Right ventricle myocardium superior (tissue), 1 donor: ENCODE measurements at regions not wholly inside any gene's neighbourhood (a gene's known extent, or its start where the extent isn't known, plus 50 kb on each side); places are given as distances from the start of the nearest gene placed in this dataset.
"Not testable (repeated sequence)": the region's sequence is repeated elsewhere in the genome, so short reads cannot be mapped to it uniquely, and the experiment has no call there.

ENCODE experiments used
- ATAC-seq: fragments of 200-7000 bp; cut with Tn5 transposase; one replicate; pipeline ENCODE4 v1.9.1; 2020; ENCODE audit warnings: mild to moderate bottlenecking; ENCODE audit not compliant: poor library complexity
- DNase-seq: peaks from one replicate; pipeline ENCODE4 v3.0.0-alpha.2; 2020
- intact Hi-C: fragments of 100-400 bp; cut with DNase I; formaldehyde crosslinking; loops from one replicate; pipeline ENCODE4 v1.11.2; 2022
- donor health status: DM: no; HTN: yes; CAD: no; lungs with severe emphysema.

- intact Hi-C loops = no loop called here
- no peak for ATAC-seq
- DNase-seq = no peak
Observed at GRCh38 chr10:37490266-37490665, 364.9 kb downstream of the ANKRD30A start.

DNA sequence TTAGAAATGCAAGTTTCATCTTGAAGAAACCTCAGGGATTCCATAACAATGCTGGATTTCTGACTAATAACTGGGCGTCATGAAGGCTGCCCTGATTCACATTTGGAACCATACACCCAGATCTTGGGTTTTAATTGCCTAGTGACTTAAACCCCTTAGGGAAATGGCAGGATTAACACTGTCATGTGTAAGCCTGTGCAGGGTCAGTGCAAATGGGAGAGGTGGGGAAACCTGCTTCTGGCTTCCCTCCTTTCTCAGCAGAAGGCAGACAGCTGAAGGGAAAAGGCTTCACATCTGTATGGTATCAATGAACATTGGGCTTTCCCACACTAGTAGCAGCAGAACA, 364.2 kb downstream of the ANKRD30A start:
- DNase-seq (no peak), ATAC-seq (no peak)
- intact Hi-C loops = no loop called here

GRCh38 chr10:37488792-37489657, 363.6 kb downstream of the ANKRD30A start:
- DNase-seq = no peak
- ATAC-seq = no peak
- intact Hi-C loops = no loop called here

GRCh38 chr10:37480596-37480995, 355.2 kb downstream of the ANKRD30A start:
- ATAC-seq, intact Hi-C loops, DNase-seq: not testable (repeated sequence)

GRCh38 chr10:37479469-37479868, 354.1 kb downstream of the ANKRD30A start:
- intact Hi-C loops = no loop called here
- ATAC-seq = no peak
- no peak for DNase-seq

DNA sequence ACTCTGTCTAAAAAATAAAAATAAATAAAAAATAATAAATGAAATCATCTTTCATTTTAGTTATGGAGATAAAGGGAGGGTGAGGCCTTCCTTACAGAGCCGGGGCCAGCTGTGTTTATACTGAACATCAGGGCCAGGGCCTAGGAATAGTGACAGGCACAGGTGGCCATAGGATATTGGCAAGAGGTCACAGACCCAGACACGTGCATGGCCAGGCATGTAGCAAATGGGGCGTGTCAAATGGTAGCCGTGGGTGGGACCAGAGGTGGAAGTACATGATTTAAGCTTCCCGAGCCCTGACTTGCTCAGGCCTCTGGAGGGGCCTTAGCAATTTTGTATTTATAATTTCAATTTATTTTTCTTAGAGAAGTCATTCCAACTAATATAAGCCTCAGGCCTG, 353.0 kb downstream of the ANKRD30A start:
- ATAC-seq (no peak), DNase-seq (no peak)
- intact Hi-C loops = no loop called here

GRCh38 chr10:37476285-37476684, 350.9 kb downstream of the ANKRD30A start:
- DNase-seq (no peak), ATAC-seq (no peak)
- intact Hi-C loops = no loop called here

DNA sequence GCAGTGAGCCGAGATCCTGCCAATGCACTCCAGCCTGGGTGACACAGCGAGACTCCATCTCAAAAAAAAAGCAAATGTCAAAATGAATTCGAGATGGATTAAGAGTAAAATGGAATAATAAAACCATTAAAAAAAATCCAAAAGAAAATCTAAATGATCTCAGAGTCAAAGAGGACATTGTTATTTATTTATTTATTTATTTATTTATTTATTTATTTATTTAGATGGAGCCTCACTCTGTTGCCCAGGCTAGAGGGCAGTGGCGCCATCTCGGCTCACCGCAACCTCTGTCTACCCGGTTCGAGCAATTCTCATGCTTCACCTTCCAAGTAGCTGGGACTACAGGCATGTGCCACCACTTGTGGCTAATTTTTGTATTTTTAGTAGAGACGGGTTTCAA, 349.2 kb downstream of the ANKRD30A start:
- DNase-seq (no peak), ATAC-seq (no peak)
- intact Hi-C loops = no loop called here

DNA sequence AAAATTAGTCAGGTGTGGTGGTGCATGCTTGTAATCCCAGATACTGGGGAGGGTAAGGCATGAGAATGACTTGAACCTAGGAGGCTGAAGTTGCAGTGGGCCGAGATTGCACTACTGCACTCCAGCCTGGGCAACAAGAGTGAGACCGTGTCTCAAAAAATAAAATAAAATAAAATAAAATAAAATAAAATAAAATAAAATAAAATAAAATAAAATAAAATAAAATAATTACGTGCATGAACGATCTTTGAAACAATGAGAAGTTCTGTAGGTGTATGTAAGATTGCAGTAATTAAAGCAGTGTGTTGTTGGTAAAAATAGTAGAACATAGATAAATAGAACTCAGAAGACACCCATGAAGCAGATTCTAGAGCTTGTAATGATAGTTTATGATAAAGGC, 348.5 kb downstream of the ANKRD30A start:
- DNase-seq = no peak
- intact Hi-C loops = no loop called here
- ATAC-seq = no peak

DNA sequence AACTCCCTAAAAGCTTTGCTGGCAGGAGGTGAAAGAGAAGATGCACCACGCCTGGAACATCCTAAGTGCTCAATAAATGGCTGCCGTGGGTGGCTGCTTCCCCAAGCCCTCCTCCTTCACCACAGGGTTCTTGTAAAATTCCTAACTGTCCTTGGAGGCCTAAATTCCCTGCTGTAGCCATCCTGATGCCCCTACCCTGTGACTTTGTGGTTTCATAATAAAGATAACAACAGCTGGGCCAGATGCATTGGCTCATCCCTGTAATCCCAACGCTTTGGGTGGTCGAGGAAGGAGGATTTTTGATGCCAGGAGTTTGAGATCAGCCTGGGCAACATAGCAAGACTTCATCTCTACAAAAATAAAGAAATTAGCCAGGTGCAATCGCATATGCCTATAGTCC, 341.8 kb downstream of the ANKRD30A start:
- no peak for DNase-seq
- intact Hi-C loops = no loop called here
- no peak for ATAC-seq

DNA sequence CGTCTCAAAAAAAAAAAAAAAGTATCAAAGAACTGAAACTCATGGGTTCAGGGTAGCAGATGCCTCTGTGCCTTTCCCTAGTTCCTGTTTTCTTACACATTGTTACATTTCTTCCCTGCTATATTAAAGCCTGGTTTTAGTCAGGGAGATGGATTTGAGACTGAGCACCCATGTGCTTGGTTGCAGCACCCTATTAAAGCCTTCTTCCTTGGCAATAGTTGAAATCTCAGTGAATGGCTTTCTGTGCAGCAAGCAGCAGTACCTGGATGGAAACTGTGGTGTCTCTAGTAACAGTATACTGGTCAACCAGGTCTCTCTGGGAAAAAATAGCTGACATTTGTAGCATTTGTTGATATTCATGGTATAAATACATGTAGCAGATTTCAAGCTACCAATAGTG, 331.1 kb downstream of the ANKRD30A start:
- DNase-seq (no peak), ATAC-seq (no peak)
- intact Hi-C loops = no loop called here

DNA sequence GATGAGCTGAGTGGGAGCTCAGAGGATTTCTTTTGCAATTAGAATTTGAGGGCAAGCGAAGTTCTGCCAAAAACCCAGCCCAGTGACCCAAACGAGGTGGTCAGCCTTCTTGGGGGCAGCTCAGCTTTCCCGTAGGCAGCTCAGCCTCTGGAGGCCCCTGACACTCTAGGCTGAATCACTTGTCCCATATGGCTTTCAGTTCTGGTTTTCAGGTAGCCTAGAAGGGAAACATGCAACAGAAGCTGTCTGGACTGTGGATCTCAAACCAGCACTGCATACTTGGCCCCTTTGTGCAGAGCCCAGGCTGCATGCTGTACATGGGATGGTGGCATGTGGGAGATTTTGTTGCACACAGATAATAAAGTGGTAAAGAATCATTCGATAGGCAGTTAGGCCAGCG, 322.8 kb downstream of the ANKRD30A start:
- DNase-seq = no peak
- no peak for ATAC-seq
- intact Hi-C loops = no loop called here

DNA sequence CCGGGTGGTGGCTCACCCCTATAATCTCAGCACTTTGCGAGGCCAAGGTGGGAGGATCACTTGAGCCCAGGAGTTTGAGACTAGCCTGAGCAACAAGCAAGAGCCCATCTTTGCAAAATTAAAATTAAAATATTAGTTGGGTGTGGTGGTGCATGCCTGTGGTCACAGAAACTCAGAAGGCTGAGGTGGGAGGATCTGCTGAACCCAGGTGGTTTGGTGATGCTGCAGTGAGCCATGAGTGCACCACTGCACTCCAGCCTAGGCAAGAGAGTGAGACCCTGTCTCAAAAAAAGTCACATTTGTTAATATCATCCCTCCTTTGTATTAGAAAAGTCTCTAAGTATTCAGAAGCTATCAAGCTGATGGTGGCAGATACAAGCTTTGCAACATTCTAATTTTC, 317.5 kb downstream of the ANKRD30A start:
- ATAC-seq (no peak), DNase-seq (no peak)
- intact Hi-C loops = no loop called here

- ATAC-seq, DNase-seq, intact Hi-C loops: not testable (repeated sequence)
Observed at GRCh38 chr10:37441224-37441623, 315.8 kb downstream of the ANKRD30A start.

DNA sequence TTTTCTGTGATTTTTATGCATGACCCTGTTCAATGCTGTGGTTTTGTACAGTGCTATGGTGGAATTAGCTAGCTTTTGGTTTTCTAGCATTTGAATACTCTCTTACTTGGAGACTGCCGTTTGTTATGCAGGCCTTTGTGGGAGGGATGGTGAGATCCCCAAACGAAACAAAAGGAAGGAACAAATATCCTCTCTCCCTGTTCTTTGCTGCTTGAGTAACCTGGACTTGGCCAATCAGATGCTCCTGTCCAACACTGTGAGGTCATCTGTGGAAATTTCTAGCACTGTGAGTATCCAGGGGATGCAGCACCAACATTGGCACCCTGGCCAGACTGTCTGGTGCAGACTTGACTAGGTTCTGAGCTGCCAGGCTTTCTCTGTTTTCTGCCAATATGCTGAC, 314.4 kb downstream of the ANKRD30A start:
- no peak for ATAC-seq
- intact Hi-C loops = no loop called here
- DNase-seq = no peak

DNA sequence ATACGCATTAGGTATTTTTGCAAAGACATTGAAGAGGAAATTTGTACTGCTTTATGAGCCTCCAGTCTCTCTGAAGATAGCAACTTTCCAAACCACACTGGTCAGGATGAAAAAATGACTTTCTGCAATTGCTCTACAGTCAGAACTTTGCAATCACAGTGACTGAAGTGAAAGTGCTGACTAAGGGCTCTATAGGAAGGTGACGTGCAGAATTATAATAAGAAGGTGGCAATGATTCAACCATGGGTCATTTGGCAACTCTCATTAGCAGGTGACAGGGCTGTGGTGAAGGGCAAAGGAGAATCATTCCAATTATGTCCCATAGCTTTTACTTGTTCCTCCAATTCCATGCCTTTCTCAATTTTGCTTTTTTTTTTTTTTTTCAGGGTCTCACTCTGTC, 311.0 kb downstream of the ANKRD30A start:
- intact Hi-C loops = no loop called here
- no peak for ATAC-seq

GRCh38 chr10:37434091-37434490, 308.7 kb downstream of the ANKRD30A start:
- no peak for DNase-seq
- intact Hi-C loops = no loop called here
- ATAC-seq = no peak

More for the DNA sequence above, 311.0 kb downstream of the ANKRD30A start:
- DNase-seq = no peak
